RKO (cell line): ENCODE measurements at regions not wholly inside any gene's neighbourhood (a gene's known extent, or its start where the extent isn't known, plus 50 kb on each side); places are given as distances from the start of the nearest gene placed in this dataset.
"Not testable (repeated sequence)": the region's sequence is repeated elsewhere in the genome, so short reads cannot be mapped to it uniquely, and the experiment has no call there.

ENCODE experiments used
- DNase-seq: peaks from one replicate; pipeline ENCODE4 v3.0.0-alpha.2; 2016; ENCODE audit warnings: low spot score

DNA sequence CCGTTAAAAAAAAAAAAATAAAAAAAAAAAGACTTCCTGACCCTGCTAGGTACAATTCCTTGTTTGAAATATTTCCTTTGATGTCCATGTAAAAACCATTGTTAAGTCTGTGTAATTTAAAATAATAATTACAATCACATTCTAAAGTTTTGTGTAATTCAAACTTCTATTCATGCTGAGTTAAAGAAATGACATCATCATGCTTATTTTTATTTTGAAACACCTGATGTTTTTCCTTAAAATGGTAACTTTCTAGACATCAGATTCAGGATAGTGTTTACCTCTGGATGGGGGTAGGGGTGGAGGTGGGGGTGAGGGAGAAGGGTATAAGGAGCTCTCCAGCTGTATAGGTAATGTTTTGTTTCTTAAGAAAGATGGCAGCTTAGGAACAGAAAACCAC is 92.8 kb downstream of the ADCYAP1 start:
- DNase-seq: no peak

DNA sequence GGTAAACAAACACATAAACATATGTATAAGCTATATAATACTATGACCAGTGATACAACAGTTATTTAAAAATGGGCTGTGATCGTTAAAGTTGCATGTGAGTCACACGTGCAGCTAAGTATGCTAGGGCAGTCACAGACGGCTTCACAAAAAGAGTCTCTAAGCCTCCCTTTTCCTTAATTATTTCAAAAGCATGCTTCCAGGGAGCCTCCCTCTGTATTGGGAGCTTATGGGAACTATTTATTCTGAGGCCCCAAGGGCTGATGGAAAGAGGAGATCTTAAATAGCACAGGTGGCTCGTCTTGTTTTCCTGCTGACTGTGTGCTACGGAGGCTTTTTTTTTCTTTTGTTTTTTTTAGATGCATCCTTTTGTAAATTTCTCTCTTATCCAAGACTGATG is 94.3 kb downstream of the ADCYAP1 start:
- no peak for DNase-seq

DNA sequence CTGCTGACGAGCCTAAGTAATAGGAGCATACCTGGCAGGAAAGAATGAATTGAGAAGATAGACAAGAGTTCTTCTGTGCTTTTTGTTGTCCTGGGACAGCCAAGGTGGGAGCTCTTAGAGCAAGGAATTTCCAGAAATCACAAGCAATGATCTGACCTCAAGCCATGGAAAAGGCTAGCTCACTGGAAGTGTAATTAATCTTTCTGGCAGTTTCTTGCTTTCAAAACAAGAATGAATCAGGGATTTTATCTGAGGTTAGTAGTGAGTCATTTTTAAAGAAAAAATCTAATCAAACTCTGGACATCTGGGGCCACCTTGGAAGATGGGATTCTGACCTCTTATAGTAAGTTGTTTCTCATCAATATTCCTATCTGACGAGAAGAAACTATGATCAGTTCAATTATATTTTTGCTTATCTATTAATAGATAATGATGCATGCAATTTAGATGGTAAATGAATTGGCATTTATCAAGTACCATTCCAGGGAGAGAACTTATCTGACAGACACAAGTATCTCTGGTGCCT is 98.0 kb downstream of the ADCYAP1 start:
- peak; percentile 8 for DNase-seq

DNA sequence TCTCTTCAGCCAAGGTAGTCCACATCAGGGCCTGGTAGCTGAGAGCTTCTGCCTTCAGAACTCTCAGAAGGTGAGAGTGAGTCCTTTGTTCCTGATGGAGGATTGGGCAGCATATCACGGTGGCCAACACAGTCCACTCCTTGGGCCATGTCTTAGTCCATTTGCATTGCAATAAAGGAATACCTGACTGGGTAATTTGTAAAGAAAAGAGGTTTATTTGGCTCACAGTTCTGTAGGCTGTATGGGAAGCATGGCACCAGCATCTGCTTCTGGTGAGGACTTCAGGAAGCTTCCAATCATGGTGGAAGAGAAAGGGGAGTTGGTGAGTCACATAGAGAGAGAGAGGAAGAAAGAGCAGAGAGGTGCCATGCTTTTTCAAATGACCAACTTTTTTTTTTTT is 98.8 kb downstream of the ADCYAP1 start:
- DNase-seq: no peak

DNA sequence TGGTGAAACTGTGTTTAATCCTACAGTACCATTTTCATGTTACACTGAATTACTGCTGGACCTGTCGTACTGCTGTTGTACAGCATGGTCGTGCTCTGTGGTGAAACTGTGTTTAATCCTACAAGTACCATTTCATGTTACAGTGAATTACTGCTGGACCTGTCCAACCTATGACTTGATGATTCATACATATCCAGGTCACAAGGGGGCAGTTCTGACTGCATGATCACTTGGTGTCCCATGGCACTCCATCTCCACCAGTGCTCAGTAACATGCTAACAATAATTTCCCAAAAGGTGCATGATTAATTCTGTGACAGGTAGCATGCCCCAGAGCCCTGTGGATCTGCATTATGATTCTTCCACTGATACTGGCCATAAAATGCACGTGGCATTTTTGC is 101.6 kb downstream of the ADCYAP1 start:
- no peak for DNase-seq

DNA sequence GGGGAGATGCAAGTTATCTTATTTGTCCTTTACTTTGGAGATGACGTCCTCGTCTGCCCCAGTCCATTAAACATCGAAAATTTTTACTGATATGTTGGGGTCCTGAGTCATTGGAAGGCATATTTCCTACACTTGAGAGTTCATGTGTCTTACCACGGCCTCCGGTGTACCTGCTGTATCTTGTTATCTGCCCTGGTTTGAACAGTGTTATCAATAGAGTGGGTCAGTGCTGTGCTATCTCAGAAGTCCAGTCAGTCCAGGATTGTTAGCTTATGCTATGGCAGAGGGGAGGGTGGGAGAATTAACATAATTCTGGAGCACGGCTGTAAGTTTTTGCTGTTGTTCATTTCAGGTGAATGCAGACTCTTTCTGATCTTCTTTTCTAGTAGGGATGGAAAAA is 102.3 kb downstream of the ADCYAP1 start:
- no peak for DNase-seq

DNA sequence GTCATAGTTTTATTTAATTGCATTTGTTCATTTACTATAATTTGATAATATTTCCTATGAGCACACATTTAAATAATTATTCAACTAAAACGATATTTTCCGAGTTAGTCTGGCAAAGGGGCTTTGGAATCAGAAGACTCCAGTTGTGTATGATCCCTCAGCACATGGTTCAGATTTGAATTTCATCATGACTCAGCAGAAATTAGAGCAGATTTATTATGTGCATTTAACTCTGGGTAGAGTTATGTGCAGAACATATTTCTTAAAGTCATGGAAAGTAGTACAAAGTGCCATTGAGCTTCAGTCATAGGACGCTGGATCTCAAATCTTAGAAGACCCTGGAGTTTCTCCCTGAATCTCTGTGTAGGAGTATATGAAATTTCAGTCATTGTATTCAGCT is 106.7 kb downstream of the ADCYAP1 start:
- no peak for DNase-seq

DNA sequence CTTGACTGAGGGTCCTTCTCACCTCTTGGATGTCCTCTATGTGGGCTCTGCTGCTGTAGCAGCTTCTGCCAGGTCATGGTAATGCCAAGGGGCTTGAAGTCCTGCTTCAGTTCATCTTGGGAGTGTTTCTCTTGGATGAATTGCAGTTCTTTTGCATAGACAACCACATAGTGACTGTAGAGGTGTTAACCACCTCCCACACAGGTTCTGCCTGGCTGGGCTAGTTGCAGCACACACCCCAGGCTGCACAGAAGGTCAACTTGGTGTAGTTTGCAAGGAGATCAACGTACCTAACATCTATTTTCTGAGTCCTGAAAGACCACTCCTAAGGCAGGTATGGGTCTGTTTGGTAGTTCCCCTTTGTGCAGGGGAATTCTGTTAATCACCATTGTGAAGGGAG is 108.1 kb downstream of the ADCYAP1 start:
- DNase-seq: no peak

DNA sequence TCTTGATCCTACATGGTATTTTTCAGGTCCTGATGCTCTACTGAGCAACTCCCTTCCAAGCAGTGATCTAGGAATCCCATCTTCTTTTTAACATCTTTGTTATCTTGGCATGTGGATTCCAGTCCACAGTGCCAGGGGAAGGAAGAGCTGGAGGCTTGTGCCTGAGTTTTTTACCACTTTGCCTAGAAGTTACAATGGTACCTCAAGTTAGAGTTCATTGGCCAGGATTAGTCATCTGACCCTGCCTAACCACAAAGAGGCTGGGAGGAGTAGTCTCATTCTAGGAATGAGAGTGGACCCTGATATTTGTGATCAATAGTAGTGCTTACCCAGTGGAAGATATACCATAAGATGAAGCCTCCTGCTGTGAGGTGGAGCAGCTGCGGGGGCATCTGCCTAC is 109.3 kb downstream of the ADCYAP1 start:
- DNase-seq: no peak

DNA sequence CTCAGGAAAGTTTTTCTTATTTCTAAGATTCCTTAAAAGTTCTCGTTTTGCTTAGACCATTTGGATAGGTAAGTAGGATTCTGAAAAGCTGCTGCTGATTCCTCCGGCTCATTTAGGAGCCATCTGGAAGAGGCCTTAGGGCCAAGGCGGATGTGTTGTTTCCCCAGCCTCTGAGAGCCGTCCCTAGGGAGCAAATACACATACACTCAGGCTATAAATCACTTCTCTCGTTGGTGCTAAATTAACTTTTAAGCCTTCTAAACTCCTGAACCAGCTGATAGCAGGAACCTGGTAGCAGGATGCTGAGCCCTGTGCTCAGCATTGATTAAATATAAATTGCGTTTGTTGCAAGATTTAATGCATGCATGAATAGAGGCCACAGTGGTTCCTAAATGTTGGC is 109.8 kb downstream of the ADCYAP1 start:
- DNase-seq: no peak

DNA sequence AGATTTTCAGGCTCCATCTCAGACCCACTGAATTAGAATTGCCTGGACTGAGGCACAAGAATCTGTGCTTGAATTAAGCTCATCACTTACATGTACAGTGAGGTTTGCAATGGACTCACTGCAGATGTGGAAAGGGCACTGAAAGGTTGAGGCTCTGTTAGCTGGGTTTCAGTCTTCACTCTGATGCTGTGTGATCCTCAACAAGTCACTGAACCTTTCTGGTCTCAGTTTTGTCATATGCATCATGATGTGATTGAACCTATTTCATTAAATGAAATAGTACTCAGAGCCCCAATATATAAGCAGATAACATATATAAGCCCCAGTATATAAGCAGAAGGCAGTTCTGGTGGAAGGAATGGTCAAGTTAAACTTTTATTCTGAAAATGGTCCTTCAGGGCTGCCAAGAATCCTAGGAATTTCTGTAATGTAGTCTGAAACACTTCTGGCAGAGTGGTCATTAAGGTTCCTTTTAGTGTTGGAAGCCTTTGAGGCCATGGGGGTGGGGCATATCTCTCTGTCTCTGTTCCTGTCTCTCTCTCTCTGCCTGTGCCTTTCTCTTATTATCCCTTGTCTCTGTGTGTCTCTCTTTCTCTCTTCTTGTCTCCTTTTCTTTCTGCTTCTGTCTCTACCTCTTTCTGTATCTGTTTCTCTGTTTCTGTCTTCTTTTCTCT is 110.4 kb downstream of the ADCYAP1 start:
- DNase-seq: no peak

DNA sequence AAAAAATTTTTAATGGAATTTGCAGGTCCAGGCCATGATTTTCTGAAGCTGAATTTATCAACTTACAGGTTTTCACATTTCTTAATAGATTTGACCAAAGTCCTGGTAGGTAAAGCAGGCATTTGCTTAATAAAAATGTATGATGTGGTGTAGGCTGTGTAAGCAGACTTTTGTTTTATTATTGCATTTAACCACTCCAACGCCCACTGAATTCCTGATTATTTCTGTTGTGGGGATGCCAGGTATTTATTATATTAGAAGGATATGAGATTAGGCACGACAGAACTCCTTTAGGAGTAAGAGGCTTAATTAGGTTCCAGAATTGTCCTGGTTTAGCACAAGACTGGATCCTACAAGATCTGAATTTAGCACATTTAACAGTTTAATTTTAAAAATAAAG is 111.1 kb downstream of the ADCYAP1 start:
- no peak for DNase-seq

DNA sequence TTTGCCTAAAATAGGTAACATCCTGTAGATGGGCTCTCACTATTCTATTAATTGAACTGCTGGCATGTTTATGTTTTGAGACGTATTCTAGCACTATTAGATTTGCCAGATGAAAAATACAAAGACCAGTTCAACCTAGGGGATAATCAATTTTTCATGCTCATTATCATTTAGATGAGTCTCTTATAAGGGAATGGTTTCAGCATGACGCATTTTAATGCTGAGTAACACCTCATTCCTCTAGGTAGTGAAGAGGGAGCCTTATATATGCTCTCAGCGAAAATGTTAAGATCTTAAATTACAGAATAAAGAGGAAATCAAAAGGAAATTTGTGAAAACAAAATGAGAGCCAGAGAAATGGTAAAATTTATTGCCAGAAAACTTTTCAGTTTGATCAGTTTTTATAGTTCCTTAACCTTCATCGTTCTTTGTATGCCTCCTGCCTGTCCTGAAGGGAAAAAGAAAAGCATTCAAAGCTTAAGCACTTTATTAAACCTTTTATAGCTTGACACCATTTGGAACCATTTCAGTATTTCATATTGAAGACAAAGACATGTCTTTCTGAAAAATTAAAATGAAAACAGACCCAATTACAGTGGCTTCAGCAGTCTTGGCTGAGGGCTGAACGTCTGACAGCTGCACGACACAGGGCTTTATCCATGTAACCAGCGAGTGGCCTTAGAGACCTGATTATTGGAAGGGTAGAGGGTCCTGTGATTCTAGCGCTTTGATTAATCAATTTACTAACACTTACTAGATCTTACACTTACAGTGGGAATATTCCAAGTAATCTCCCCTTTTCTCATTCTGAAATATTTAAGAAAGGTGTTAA is 112.8 kb downstream of the ADCYAP1 start:
- no peak for DNase-seq

DNA sequence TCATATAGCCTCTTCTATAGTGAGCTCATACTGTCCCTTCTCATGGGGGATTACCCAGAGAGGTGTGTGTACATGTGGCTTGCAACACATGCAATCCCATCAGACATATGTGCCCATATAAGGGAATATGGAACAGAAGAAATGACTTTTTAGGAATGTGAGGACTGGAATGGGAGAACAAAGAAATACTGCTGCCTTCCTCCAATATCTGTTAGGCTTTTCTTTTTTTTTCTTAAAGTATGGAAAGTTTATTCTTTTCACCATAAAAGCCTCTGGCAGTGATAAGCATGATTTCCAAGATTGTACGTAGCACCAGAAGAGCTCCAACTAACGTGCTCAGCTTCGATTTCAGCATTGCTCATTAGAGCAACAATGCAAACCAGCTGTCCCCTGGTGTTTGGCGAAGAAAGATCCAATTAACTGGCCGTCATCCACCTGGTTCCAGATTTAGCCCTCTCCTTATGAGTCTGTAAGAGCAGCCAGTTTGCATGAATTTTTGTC is 113.6 kb downstream of the ADCYAP1 start:
- no peak for DNase-seq

DNA sequence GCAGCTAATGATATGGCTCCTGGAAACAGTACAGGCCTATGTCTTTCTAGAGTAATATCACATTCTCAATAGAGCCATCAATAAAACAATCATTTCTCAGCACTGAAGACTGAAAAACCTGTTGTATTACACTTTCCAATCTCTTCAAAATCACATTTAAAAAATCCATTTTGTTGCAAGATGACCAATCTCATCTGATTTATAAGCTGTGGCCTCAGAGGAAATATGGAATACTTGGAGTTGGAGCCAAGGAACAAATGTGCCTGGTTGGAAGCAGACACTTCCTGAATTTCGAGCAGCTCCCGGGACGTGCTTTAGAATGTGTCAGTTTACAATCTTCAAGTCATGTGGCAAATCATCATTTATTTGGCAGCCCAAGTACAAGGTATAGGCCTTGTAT is 114.5 kb downstream of the ADCYAP1 start:
- DNase-seq: no peak

DNA sequence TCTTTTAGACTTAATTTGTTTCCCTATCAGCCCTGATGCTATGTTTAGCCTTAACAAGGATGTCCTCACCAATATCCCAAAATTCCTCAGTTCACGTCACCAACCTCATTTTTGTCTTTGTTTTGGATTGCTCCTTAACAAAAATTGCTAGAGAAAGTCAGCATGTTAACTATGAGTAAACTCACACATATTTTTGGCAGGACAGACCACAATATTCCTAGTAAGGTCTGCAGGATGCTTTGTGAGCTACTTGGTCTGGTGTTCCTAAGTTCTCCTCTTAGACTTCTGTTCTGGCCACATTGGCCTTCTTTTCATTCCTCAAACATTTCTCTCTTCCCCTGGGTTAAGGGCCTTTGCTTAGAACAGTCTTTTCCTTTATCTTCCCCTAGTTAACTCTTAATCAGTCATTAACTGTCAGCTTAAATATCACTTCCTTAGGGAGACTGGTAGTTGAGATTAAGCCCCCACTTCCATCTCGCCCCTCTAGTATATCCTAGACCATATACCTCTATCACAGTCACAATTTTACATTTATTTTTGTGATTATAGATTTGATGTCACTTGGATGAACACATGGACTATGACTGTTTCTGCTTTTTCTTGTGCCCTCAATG is 116.2 kb downstream of the ADCYAP1 start:
- DNase-seq: no peak

DNA sequence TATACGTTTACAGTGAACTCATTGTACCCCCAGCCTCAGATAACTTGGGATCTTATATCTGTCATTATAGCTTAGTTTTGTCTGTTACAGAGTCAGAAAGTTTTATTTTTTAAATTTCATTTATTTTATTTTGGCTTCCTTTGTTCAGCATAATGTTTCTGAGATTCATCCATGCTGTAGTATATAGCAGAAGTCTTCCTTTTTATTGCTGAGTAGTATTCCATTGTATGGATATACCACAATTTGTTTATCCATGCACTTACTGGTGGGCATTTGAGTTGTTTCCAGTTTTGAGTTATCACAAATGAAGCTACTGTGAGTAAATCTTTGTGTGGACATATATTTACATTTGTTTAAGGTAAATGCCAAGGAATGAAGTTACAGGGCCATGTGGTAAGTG is 122.3 kb downstream of the ADCYAP1 start:
- DNase-seq: no peak

DNA sequence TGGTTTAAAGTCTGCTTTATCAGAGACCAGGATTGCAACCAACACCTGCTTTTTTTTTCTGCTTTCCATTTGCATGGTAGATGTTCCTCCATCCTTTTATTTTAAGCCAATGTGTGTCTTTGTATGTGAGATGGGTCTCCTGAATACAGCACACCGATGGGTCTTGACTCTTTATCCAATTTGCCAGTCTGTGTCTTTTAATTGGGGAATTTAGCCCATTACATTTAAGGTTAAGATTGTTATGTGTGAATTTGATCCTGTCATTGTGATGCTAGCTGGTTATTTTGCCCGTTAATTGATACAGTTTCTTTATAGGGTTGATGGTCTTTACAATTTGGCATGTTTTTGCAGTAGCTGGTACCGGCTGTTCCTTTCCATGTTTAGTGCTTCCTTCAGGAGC is 128.4 kb downstream of the ADCYAP1 start:
- not testable (repeated sequence) for DNase-seq

DNA sequence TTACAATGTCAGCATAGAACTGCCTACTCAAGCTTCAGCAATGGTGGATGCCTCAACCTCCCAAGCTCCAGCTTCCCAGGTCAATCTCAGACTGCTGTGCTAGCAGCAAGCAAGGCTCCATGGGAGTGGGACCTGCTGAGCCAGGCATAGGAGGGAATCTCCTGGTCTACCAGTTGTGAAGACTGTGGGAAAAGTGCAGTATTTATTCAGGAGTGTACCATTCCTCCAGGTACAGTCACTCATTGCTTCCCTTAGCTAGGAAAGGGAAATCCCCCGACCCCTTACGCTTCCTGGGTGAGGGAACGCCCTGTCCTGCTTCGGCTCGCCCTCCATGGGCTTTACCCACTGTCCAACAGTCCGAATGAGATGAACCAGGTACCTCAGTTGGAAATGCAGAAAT is 130.3 kb downstream of the ADCYAP1 start:
- no peak for DNase-seq

DNA sequence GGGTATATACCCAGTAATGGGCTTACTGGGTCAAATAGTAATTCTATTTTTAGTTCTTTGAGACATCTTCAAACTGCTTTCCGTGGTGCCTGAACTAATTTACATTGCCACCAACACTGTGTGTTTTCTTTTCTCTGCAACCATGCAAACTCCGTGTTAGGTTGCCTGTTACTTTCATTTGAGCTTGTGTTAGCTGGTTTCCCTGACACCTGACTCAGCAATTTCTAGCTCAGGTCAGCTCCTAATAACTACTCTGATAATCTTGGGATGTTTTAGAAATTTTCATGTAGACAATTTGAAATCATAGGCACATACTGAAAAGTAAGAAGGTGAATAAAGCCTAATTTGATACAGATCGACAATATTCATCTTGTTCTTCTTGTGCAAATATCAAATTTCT is 132.3 kb downstream of the ADCYAP1 start:
- DNase-seq: no peak

DNA sequence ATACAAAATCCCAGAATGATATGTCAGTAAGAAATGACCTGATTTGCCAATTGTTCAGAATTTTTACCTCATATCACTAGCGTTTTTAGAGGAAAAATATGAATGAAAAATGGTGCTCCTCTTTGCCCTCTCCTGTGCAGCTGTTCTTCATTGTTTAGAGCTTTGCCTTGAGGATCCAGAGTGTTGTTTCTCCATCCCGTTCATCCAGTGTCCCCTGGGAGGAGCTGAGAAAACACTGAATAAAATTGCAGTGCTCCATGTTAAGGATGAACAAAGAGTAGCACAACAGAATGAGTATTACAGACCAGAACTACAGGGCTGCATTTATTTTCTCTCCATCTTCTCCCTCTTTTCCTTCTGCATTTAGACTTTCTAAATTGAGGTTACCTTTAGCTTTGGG is 133.1 kb downstream of the ADCYAP1 start:
- no peak for DNase-seq

DNA sequence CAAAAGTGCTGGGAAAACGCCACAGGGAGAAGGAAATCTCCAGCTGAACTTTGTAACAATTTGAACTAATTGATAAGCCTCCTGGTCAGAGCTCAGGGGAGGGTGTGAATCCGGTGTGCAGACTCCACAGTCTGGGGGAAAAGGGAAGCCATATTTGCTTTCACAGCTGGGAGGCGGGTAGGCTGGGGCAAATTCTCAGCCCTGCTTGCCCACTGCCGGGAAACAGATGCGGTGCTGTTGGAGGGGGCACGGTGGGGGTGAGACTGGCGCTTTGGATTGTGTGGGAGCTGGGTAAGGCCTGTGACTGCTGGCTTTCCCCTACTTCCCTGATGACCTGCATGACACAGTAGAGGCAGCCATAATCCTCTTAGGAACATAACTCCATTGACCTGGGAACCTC is 134.8 kb downstream of the ADCYAP1 start:
- no peak for DNase-seq

DNA sequence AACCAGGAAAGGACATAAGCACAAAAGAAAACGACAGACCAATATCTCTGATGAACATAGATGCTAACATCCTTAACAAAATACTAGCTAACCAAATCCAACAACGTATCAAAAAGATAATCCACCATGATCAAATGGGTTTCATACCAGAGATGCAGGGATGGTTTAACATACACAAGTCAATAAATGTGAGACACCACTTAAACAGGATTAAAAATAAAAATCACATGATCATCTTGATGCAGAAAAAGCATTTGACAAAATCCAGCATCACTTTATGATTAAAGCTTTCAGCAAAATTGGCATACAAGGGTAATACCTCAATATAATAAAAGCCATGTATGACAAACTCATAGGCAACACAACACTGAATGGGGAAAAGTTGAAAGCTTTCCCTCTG is 138.4 kb downstream of the ADCYAP1 start:
- DNase-seq: not testable (repeated sequence)
